OCI-LY3 (cell line): ENCODE measurements at regions not wholly inside any gene's neighbourhood (a gene's known extent, or its start where the extent isn't known, plus 50 kb on each side); places are given as distances from the start of the nearest gene placed in this dataset.

Experiments used
- H2AFZ ChIP-seq: fragments of 200-600, 300-600 bp; shearing (Covaris generic); 2 replicates; pipeline ENCODE4 v1.6.0; 2014; ENCODE audit warnings: antibody characterized with exemption, low read depth, low read length
- H3K27ac ChIP-seq: fragments of 200-600, 300-600 bp; sonication (generic); 2 replicates; pipeline ENCODE4 v1.5.1; 2014; ENCODE audit warnings: mild to moderate bottlenecking, low read length, moderate library complexity, mixed read lengths
- H3K27me3 ChIP-seq: fragments of 200-600, 300-600 bp; sonication (generic); 2 replicates; pipeline ENCODE4 v1.6.1; 2014; ENCODE audit warnings: low read depth, low read length, mixed read lengths
- H3K36me3 ChIP-seq: fragments of 200-600, 300-600 bp; sonication (generic); replicated peaks from 2 replicates; pipeline ENCODE3; 2014; ENCODE audit warnings: low read depth, low read length, mixed read lengths
- H3K4me1 ChIP-seq: fragments of 300-600, 200-600 bp; sonication (generic); 2 replicates; pipeline ENCODE4 v1.6.1; 2014; ENCODE audit warnings: low read length, mixed read lengths
- H3K4me2 ChIP-seq: fragments of 200-600, 300-600 bp; sonication (generic); 2 replicates; pipeline ENCODE4 v1.6.1; 2014; ENCODE audit warnings: low read length, mixed read lengths
- H3K4me3 ChIP-seq: fragments of 300-600, 200-600 bp; sonication (generic); 2 replicates; pipeline ENCODE4 v1.5.1; 2014; ENCODE audit warnings: antibody characterized with exemption, mild to moderate bottlenecking, low read length, moderate library complexity
- H3K79me2 ChIP-seq: fragments of 300-600, 200-600 bp; shearing (Covaris generic); 2 replicates; pipeline ENCODE4 v1.6.1; 2014; ENCODE audit warnings: mild to moderate bottlenecking, low read length, mixed read lengths
- H3K9ac ChIP-seq: fragments of 300-600, 200-600 bp; shearing (Covaris generic); 2 replicates; pipeline ENCODE4 v1.6.0; 2014; ENCODE audit warnings: mild to moderate bottlenecking, low read length, moderate library complexity
- H3K9me3 ChIP-seq: fragments of 200-600, 300-600 bp; shearing (Covaris generic); 2 replicates; pipeline ENCODE4 v1.6.1; 2014; ENCODE audit warnings: low read length, mixed read lengths; ENCODE audit not compliant: insufficient read depth
- H4K20me1 ChIP-seq: fragments of 200-600, 300-600 bp; sonication (generic); 2 replicates; pipeline ENCODE4 v1.6.1; 2016; ENCODE audit warnings: low read length, mixed read lengths; ENCODE audit not compliant: insufficient read depth
- EZH2phosphoT487 ChIP-seq: fragments of 200-600 bp; shearing (Covaris generic); IDR thresholded peaks from 2 replicates; pipeline ENCODE4 v1.6.1; 2018; ENCODE audit warnings: antibody characterized with exemption, mixed run types, low read depth
- TF ChIP-seq, protein P1 (sequence below): fragments of 200-600, 300-600 bp; sonication (generic); IDR thresholded peaks from 2 replicates; pipeline ENCODE4 v1.5.1; 2014; ENCODE audit warnings: antibody characterized with exemption, low read length, low read depth

- H3K9me3 ChIP-seq: no peaks in the 10 kb centered on the region
- H3K4me2 ChIP-seq: no peak overlapping the region
- no peaks in the 10 kb centered on the region for H3K36me3 ChIP-seq
- no peaks in the 10 kb centered on the region for H4K20me1 ChIP-seq
- TF ChIP-seq, protein P1, sequence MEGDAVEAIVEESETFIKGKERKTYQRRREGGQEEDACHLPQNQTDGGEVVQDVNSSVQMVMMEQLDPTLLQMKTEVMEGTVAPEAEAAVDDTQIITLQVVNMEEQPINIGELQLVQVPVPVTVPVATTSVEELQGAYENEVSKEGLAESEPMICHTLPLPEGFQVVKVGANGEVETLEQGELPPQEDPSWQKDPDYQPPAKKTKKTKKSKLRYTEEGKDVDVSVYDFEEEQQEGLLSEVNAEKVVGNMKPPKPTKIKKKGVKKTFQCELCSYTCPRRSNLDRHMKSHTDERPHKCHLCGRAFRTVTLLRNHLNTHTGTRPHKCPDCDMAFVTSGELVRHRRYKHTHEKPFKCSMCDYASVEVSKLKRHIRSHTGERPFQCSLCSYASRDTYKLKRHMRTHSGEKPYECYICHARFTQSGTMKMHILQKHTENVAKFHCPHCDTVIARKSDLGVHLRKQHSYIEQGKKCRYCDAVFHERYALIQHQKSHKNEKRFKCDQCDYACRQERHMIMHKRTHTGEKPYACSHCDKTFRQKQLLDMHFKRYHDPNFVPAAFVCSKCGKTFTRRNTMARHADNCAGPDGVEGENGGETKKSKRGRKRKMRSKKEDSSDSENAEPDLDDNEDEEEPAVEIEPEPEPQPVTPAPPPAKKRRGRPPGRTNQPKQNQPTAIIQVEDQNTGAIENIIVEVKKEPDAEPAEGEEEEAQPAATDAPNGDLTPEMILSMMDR: no peak
- no peak for TF ChIP-seq EZH2phosphoT487
- no peaks in the 10 kb centered on the region for H3K79me2 ChIP-seq
- H3K9ac ChIP-seq: no peak overlapping the region
- peaks cover 3% of the 10 kb centered on the region; the same call in 1 of the 2 replicates for H3K4me1 ChIP-seq
- H3K27me3 ChIP-seq: no peaks in the 10 kb centered on the region
- no peak overlapping the region for H2AFZ ChIP-seq
- H3K4me3 ChIP-seq: no peak overlapping the region
- H3K27ac ChIP-seq: no peak overlapping the region
These were observed 342.8 kb downstream of the DHX15 start for GRCh38 chr4:24241511-24241910.

DNA sequence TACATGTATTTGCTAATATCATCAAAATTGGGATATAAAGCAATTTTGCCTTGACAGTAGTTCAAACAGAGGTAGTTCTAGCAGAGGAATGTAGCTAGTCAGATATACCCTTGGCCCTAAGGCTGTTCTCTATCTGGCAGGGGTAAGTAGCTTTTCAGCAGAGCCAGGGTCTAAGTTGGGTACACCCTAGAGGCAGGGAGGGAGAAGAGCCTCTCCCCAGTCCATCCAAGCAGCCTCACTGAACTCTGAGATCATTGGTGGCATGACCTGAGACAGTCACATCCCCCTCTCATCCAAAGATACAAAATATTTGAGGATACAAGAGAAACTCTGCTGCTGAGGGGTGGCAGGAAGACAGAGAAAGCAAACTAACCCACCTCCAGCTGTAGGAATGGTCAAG is 343.7 kb downstream of the DHX15 start:
- Histone ChIP-seq H3K9me3 (no peaks in the 10 kb centered on the region), H4K20me1 (no peaks in the 10 kb centered on the region)
- TF ChIP-seq, protein P1: no peak
- TF ChIP-seq EZH2phosphoT487: no peak

DNA sequence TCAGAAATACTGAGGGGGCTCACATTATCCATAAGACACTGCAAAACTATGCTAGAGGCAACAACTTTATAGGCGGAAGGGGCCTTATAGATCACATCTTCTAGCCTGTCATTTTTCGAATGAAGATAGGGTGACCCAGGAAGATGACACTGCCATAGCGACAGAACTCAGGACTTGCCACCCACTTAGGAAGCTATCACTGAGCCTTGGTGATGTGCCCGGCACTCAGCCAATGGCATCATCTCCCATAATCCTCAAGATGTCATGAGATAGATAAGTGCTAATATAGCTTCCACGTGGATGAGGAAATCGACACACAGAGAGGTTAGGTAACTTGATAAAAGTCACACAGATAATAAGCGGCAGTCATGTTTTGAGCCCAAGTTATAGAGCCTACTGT is 346.6 kb downstream of the DHX15 start:
- Histone ChIP-seq H3K9ac (no peak overlapping the region), H3K4me3 (no peak overlapping the region), H3K27ac (no peak overlapping the region), H3K36me3 (no peaks in the 10 kb centered on the region), H3K4me2 (no peak overlapping the region), H3K9me3 (no peaks in the 10 kb centered on the region), H3K79me2 (no peaks in the 10 kb centered on the region), H4K20me1 (no peaks in the 10 kb centered on the region), H3K27me3 (peaks cover 8% of the 10 kb centered on the region; the same call in 1 of the 2 replicates), H2AFZ (no peak overlapping the region), H3K4me1 (peaks cover 6% of the 10 kb centered on the region; the same call in 1 of the 2 replicates)
- no peak for TF ChIP-seq EZH2phosphoT487
- TF ChIP-seq, protein P1: no peak

More for the DNA sequence above, 343.7 kb downstream of the DHX15 start:
- no peaks in the 10 kb centered on the region for H3K27me3 ChIP-seq
- no peak overlapping the region for H3K4me3 ChIP-seq
- H3K79me2 ChIP-seq: no peaks in the 10 kb centered on the region
- H2AFZ ChIP-seq: no peak overlapping the region
- H3K27ac ChIP-seq: no peak overlapping the region
- H3K4me2 ChIP-seq: no peak overlapping the region
- H3K36me3 ChIP-seq: no peaks in the 10 kb centered on the region
- H3K4me1 ChIP-seq: peaks cover 6% of the 10 kb centered on the region; the same call in 1 of the 2 replicates
- H3K9ac ChIP-seq: no peak overlapping the region

- Histone ChIP-seq H3K27me3 (peaks cover 8% of the 10 kb centered on the region; the same call in 1 of the 2 replicates), H3K4me1 (peaks cover 6% of the 10 kb centered on the region; the same call in 1 of the 2 replicates), H3K27ac (no peak overlapping the region), H3K4me3 (no peak overlapping the region), H3K9me3 (no peaks in the 10 kb centered on the region), H3K79me2 (no peaks in the 10 kb centered on the region), H3K9ac (no peak overlapping the region), H2AFZ (no peak overlapping the region), H3K36me3 (no peaks in the 10 kb centered on the region), H4K20me1 (no peaks in the 10 kb centered on the region), H3K4me2 (no peak overlapping the region)
- TF ChIP-seq, protein P1: no peak
- TF ChIP-seq EZH2phosphoT487: no peak
These were observed 346.7 kb upstream of the PPARGC1A start for GRCh38 chr4:24236532-24236931.
